A549 (cell line): ENCODE measurements at regions not wholly inside any gene's neighbourhood (a gene's known extent, or its start where the extent isn't known, plus 50 kb on each side); places are given as distances from the start of the nearest gene placed in this dataset.
A peak's percentile ranks its signal among the peaks of the same experiment; 100 is the strongest.
"Not testable (repeated sequence)": the region's sequence is repeated elsewhere in the genome, so short reads cannot be mapped to it uniquely, and the experiment has no call there.

Source experiments
- ATAC-seq, 2 experiments: fragments of 200-7000 bp in 1 of 2; fragments of >200 bp in 1 of 2; cut with Nextera tagmentation in 1 of 2; cut with Tn5 transposase in 1 of 2; 3 replicates each; pipeline versions ENCODE4 v1.8.0 to v1.9.1; 2018 to 2020; ENCODE audit warnings: mild to moderate bottlenecking in 1 of 2, moderate library complexity in 1 of 2
- CTCF ChIA-PET: fragments of 300-600 bp; sonication (Branson Sonifier 250); formaldehyde crosslinking; extraction: SDS; loops from one replicate; lab custom pipeline; 2021; ENCODE audit warnings: antibody characterized with exemption, inconsistent platforms; lab: Yijun Ruan, JAX
- POLR2A ChIA-PET: fragments of 350-600 bp; formaldehyde crosslinking; extraction: SDS; loops from one replicate; lab custom pipeline; 2021; ENCODE audit warnings: antibody characterized with exemption, inconsistent platforms; lab: Yijun Ruan, JAX
- DNase-seq, 2 experiments: peaks; one replicate each; pipeline versions ENCODE4 v3.0.0 to v3.0.0-alpha.2; 2011 to 2016; ENCODE audit warnings: low read depth in 1 of 2, low spot score in 1 of 2
- FAIRE-seq: peaks from 2 replicates; lab custom pipeline; 2011; peaks lifted over from hg19 to GRCh38; lab: Jason Lieb, UNC
- H3K27ac ChIP-seq, 2 experiments: fragments of >200 bp; sonication (Bioruptor Twin); formaldehyde crosslinking; 3 replicates each; pipeline ENCODE4 v1.5.1; 2016 to 2017
- H3K4me1 ChIP-seq: fragments of >200 bp; sonication (Bioruptor Twin); formaldehyde crosslinking; 3 replicates; pipeline ENCODE4 v1.6.1; 2016
- H3K4me2 ChIP-seq: fragments of >200 bp; sonication (Bioruptor Twin); formaldehyde crosslinking; 3 replicates; pipeline ENCODE4 v1.6.1; 2016
- H3K4me3 ChIP-seq: fragments of >200 bp; sonication (Bioruptor Twin); formaldehyde crosslinking; 3 replicates; pipeline ENCODE4 v1.5.1; 2016
- H3K9me3 ChIP-seq: fragments of >200 bp; sonication (Bioruptor Twin); formaldehyde crosslinking; 3 replicates; pipeline ENCODE4 v1.6.1; 2016
- ATOH8 ChIP-seq: fragments of 250-450 bp; sonication (Bioruptor Pico); IDR thresholded peaks from 2 replicates; pipeline ENCODE4 v1.5.0; 2020; ENCODE audit warnings: low read depth, mild to moderate bottlenecking, moderate library complexity
- BCL3 ChIP-seq: fragments of >200 bp; sonication (Bioruptor Twin); formaldehyde crosslinking; IDR thresholded peaks from 3 replicates; pipeline ENCODE4 v1.6.1; 2016
- BHLHE40 ChIP-seq: IDR thresholded peaks from 2 replicates; pipeline ENCODE4 v1.6.1; 2012; ENCODE audit warnings: low read depth, low read length, inconsistent platforms
- ELK1 ChIP-seq: fragments of 150-350 bp; IDR thresholded peaks from 2 replicates; pipeline ENCODE4 v1.6.1; 2014; ENCODE audit warnings: low read depth, mild to moderate bottlenecking, low read length
- EP300 ChIP-seq, 2 experiments: fragments of >200 bp; sonication (Bioruptor Twin); formaldehyde crosslinking; IDR thresholded peaks; 2 replicates in 1 of 2; 3 replicates in 1 of 2; pipeline ENCODE4 v1.6.1; 2016 to 2017
- FOXS1 ChIP-seq: fragments of 250-450 bp; sonication (Bioruptor Pico); IDR thresholded peaks from 2 replicates; pipeline ENCODE4 v1.5.0; 2020; ENCODE audit warnings: mild to moderate bottlenecking, moderate library complexity
- KDM1A ChIP-seq: fragments of 200-600 bp; sonication (generic); IDR thresholded peaks from 2 replicates; pipeline ENCODE4 v1.6.1; 2016; ENCODE audit warnings: low read depth, mild to moderate bottlenecking
- MAX ChIP-seq: IDR thresholded peaks from 2 replicates; pipeline ENCODE4 v1.6.1; 2012
- MYC ChIP-seq: IDR thresholded peaks from 2 replicates; pipeline ENCODE4 v1.6.1; 2012; ENCODE audit warnings: mild to moderate bottlenecking, inconsistent platforms, low read length, improper control_type of control experiment, borderline replicate concordance
- NFE2L2 ChIP-seq: fragments of 150-350 bp; conservative IDR thresholded peaks from 2 replicates; pipeline ENCODE4 v1.6.1; 2014; ENCODE audit warnings: low read length
- NR3C1 ChIP-seq: fragments of >200 bp; sonication (Bioruptor Twin); formaldehyde crosslinking; IDR thresholded peaks from 3 replicates; pipeline ENCODE4 v1.6.1; 2017
- POLR2A ChIP-seq: IDR thresholded peaks from 2 replicates; pipeline ENCODE4 v1.6.1; 2012; ENCODE audit warnings: mild to moderate bottlenecking, low read length
- RARB ChIP-seq: fragments of 250-450 bp; sonication (Bioruptor Pico); IDR thresholded peaks from 2 replicates; pipeline ENCODE4 v1.8.0; 2021; ENCODE audit warnings: mild to moderate bottlenecking, moderate library complexity
- RCOR1 ChIP-seq: fragments of 150-350 bp; IDR thresholded peaks from 2 replicates; pipeline ENCODE4 v1.6.1; 2014; ENCODE audit warnings: antibody characterized with exemption, low read length, low read depth
- RFX5 ChIP-seq: fragments of 450-650 bp; IDR thresholded peaks from 2 replicates; pipeline ENCODE4 v1.7.1; 2014; ENCODE audit warnings: antibody characterized with exemption, mild to moderate bottlenecking, moderate library complexity
- SREBF2 ChIP-seq: fragments of 450-650 bp; IDR thresholded peaks from 2 replicates; pipeline ENCODE4 v1.6.1; 2014; ENCODE audit warnings: mild to moderate bottlenecking, moderate library complexity
- TP53 ChIP-seq: fragments of 250-450 bp; sonication (Bioruptor Pico); IDR thresholded peaks from 2 replicates; pipeline ENCODE4 v1.5.0; 2021; ENCODE audit warnings: mild to moderate bottlenecking, moderate library complexity
- USF2 ChIP-seq: fragments of 450-650 bp; IDR thresholded peaks from 2 replicates; pipeline ENCODE4 v1.6.1; 2014; ENCODE audit warnings: antibody characterized with exemption
- ZC3H11A ChIP-seq: fragments of 450-650 bp; IDR thresholded peaks from 2 replicates; pipeline ENCODE4 v1.6.1; 2014; ENCODE audit warnings: antibody characterized with exemption, mild to moderate bottlenecking
- ZSCAN20 ChIP-seq: fragments of 250-450 bp; sonication (Bioruptor Pico); IDR thresholded peaks from 2 replicates; pipeline ENCODE4 v1.8.0; 2022; ENCODE audit warnings: mild to moderate bottlenecking, moderate library complexity
- WGBS: methylation state at CpG from one replicate; pipeline ENCODE4 v1.1.6; 2017; ENCODE audit errors: missing lambda C conversion rate; 5-methylcytosine and 5-hydroxymethylcytosine counted together

- 14% methylated on average over 2 of the region's 2 CpGs for WGBS
- H3K4me2 ChIP-seq, result no peak overlapping the region
- H3K9me3 ChIP-seq, result peaks cover 26% of the 10 kb centered on the region
- no peak overlapping the region for H3K4me3 ChIP-seq
- ChIA-PET CTCF (interaction anchor here (1.2 kb wide), 1 partner anchor 1875 kb away, joined by 4 read pairs; no protein-coding TSS in a partner anchor), POLR2A (no interaction called here)
- no peak for DNase-seq
- no peak for ATAC-seq
- no peaks in the 10 kb centered on the region for H3K4me1 ChIP-seq
- no peak for TF ChIP-seq MYC
- no peak for TF ChIP-seq NR3C1
- no peak for TF ChIP-seq USF2
- TF ChIP-seq ATOH8 (CRISPR knock-in tag), result no peak
- no peak for TF ChIP-seq EP300 (IDR thresholded peaks at IDR 0.05)
- no peak for TF ChIP-seq BCL3
- TF ChIP-seq BHLHE40, result no peak
- TF ChIP-seq KDM1A, result no peak
- TF ChIP-seq NFE2L2, result no peak
- TF ChIP-seq SREBF2, result no peak
- TF ChIP-seq TP53 (CRISPR knock-in tag), result no peak
- TF ChIP-seq ZC3H11A, result no peak
- TF ChIP-seq POLR2A, result no peak
- no peak for TF ChIP-seq RCOR1
- TF ChIP-seq ZSCAN20 (CRISPR knock-in tag), result no peak
- H3K27ac ChIP-seq, result no peak overlapping the region
- FAIRE-seq, result no peak
Observed at GRCh38 chr15:22231603-22232002, 151.3 kb downstream of the OR4M2 start.

- FAIRE-seq, result peak; percentile 86
- no peak overlapping the region for H3K27ac ChIP-seq
- TF ChIP-seq RFX5 (no peak), ZSCAN20 (CRISPR knock-in tag) (no peak)
- 42% methylated on average over 3 of the region's 3 CpGs for WGBS
- ATAC-seq, result no peak
- H3K9me3 ChIP-seq, result peaks cover 26% of the 10 kb centered on the region
- no peak overlapping the region for H3K4me2 ChIP-seq
- POLR2A ChIA-PET, result no interaction called here
- CTCF ChIA-PET, result interaction anchor here (1.2 kb wide), 1 partner anchor 1877 kb away, joined by 4 read pairs; no protein-coding TSS in a partner anchor
- no peak for DNase-seq
- no peaks in the 10 kb centered on the region for H3K4me1 ChIP-seq
- no peak overlapping the region for H3K4me3 ChIP-seq
Observed at GRCh38 chr15:22232675-22233074, 152.3 kb downstream of the OR4M2 start.

- not testable (repeated sequence) for ATAC-seq, H3K4me2 ChIP-seq, H3K4me3 ChIP-seq, H3K27ac ChIP-seq, DNase-seq
- 20% methylated on average over 7 of the region's 7 CpGs for WGBS
- H3K4me1 ChIP-seq, result peaks cover 13% of the 10 kb centered on the region; the same call in 2 of the 3 replicates
- CTCF ChIA-PET, result interaction anchor here (1.7 to 6.8 kb wide), 2 partner anchors 7 to 12 kb away, joined by 5 to 67 read pairs; no protein-coding TSS in a partner anchor
- FAIRE-seq, result peak; percentile 51
- peaks cover 23% of the 10 kb centered on the region for H3K9me3 ChIP-seq
- POLR2A ChIA-PET, result interaction anchor here (0.6 kb wide), 1 partner anchor 45 kb away, joined by 3 read pairs; no protein-coding TSS in a partner anchor
Observed at GRCh38 chr15:22235261-22235930, 155.1 kb downstream of the OR4M2 start.

GRCh38 chr15:22236469-22236868, 156.1 kb downstream of the OR4M2 start:
- ChIA-PET CTCF (interaction anchor here (0.6 to 6.8 kb wide), 4 partner anchors 8 to 1966 kb away, joined by 3 to 67 read pairs (median 5); no protein-coding TSS in a partner anchor), POLR2A (no interaction called here)
- FAIRE-seq (peak; percentile 89), DNase-seq (no peak), ATAC-seq (no peak)
- TF ChIP-seq FOXS1 (CRISPR knock-in tag), result no peak
- TF ChIP-seq EP300 (IDR thresholded peaks at IDR 0.05), result no peak
- no peak for TF ChIP-seq RFX5
- TF ChIP-seq NFE2L2, result no peak
- TF ChIP-seq POLR2A, result no peak
- no peak for TF ChIP-seq RARB (CRISPR knock-in tag)
- no peak for TF ChIP-seq MAX
- no peak for TF ChIP-seq ELK1
- no peak for TF ChIP-seq MYC
- 21% methylated on average over 5 of the region's 5 CpGs for WGBS
- no peak overlapping the region for H3K27ac ChIP-seq
- H3K4me2 ChIP-seq, result no peak overlapping the region
- H3K9me3 ChIP-seq, result peaks cover 23% of the 10 kb centered on the region
- peaks cover 13% of the 10 kb centered on the region; the same call in 2 of the 3 replicates for H3K4me1 ChIP-seq
- no peak overlapping the region for H3K4me3 ChIP-seq
